MM.1S (cell line): ENCODE measurements at regions not wholly inside any gene's neighbourhood (a gene's known extent, or its start where the extent isn't known, plus 50 kb on each side); places are given as distances from the start of the nearest gene placed in this dataset.

Source experiments
- DNase-seq: peaks from one replicate; pipeline ENCODE4 v3.0.0-alpha.2; 2015
- H2AFZ ChIP-seq: fragments of 300-600 bp; sonication (generic); 2 replicates; pipeline ENCODE4 v1.6.0; 2016; ENCODE audit warnings: antibody characterized with exemption, low read length
- H3F3A ChIP-seq: fragments of 300-600 bp; sonication (generic); 2 replicates; pipeline ENCODE4 v1.6.1; 2016; ENCODE audit warnings: mild to moderate bottlenecking, antibody characterized with exemption, low read length, moderate library complexity, mixed read lengths; ENCODE audit not compliant: insufficient read depth
- H3K27ac ChIP-seq: fragments of 300-600 bp; sonication (generic); 2 replicates; pipeline ENCODE4 v1.5.1; 2016; ENCODE audit warnings: mild to moderate bottlenecking, low read length
- H3K27me3 ChIP-seq: fragments of 300-600 bp; sonication (generic); replicated peaks from 2 replicates; pipeline ENCODE4 v1.6.0; 2016; ENCODE audit warnings: low read length; ENCODE audit not compliant: insufficient read depth
- H3K36me3 ChIP-seq: fragments of 300-600 bp; sonication (generic); replicated peaks from 2 replicates; pipeline ENCODE4 v1.6.1; 2016; ENCODE audit warnings: mild to moderate bottlenecking, low read length, mixed read lengths; ENCODE audit not compliant: insufficient read depth
- H3K4me1 ChIP-seq: fragments of 300-600 bp; sonication (generic); 2 replicates; pipeline ENCODE4 v1.6.1; 2016; ENCODE audit warnings: low read length, mixed read lengths
- H3K4me2 ChIP-seq: fragments of 300-600 bp; sonication (generic); 2 replicates; pipeline ENCODE4 v1.6.0; 2016; ENCODE audit warnings: low read depth, low read length
- H3K4me3 ChIP-seq: fragments of 300-600 bp; sonication (generic); 2 replicates; pipeline ENCODE4 v1.5.1; 2016; ENCODE audit warnings: low read length, mixed read lengths
- H3K79me2 ChIP-seq: fragments of 300-600 bp; sonication (generic); 2 replicates; pipeline ENCODE4 v1.6.1; 2016; ENCODE audit warnings: mixed run types, low read length, mixed read lengths
- H3K9ac ChIP-seq: fragments of 300-600 bp; sonication (generic); 2 replicates; pipeline ENCODE4 v1.6.1; 2016; ENCODE audit warnings: low read length, mixed read lengths
- H3K9me2 ChIP-seq: fragments of 300-600 bp; sonication (generic); replicated peaks from 2 replicates; pipeline ENCODE4 v1.6.1; 2016; ENCODE audit warnings: mild to moderate bottlenecking, low read length, mixed read lengths; ENCODE audit not compliant: insufficient read depth
- H3K9me3 ChIP-seq: fragments of 300-600 bp; sonication (generic); replicated peaks from 2 replicates; pipeline ENCODE4 v1.6.1; 2016; ENCODE audit warnings: mild to moderate bottlenecking, low read length, mixed read lengths; ENCODE audit not compliant: insufficient read depth
- H4K20me1 ChIP-seq: fragments of 300-600 bp; sonication (generic); 2 replicates; pipeline ENCODE4 v1.6.1; 2016; ENCODE audit warnings: mild to moderate bottlenecking, low read length, moderate library complexity, mixed read lengths; ENCODE audit not compliant: insufficient read depth
- EZH2 ChIP-seq: fragments of 300-600 bp; sonication (generic); optimal IDR thresholded peaks from 2 replicates; pipeline ENCODE3; 2017; ENCODE audit warnings: low read depth, mild to moderate bottlenecking, antibody characterized with exemption, low read length, mixed read lengths
- EZH2phosphoT487 ChIP-seq: fragments of 300-600 bp; sonication (generic); IDR thresholded peaks from 2 replicates; pipeline ENCODE4 v1.6.1; 2018; ENCODE audit warnings: antibody characterized with exemption, low read length
- TF ChIP-seq, protein P1 (sequence below): fragments of 300-600 bp; sonication (generic); IDR thresholded peaks from 2 replicates; pipeline ENCODE4 v1.5.1; 2016; ENCODE audit warnings: antibody characterized with exemption, low read length, mixed read lengths

- Histone ChIP-seq H3K27me3 (no peaks in the 10 kb centered on the region), H3K4me3 (no peak overlapping the region), H3K9me2 (no peaks in the 10 kb centered on the region), H4K20me1 (no peaks in the 10 kb centered on the region), H3K9me3 (no peaks in the 10 kb centered on the region), H3F3A (no peaks in the 10 kb centered on the region), H3K4me2 (no peak overlapping the region), H2AFZ (no peak overlapping the region), H3K4me1 (no peaks in the 10 kb centered on the region), H3K79me2 (no peaks in the 10 kb centered on the region), H3K36me3 (no peaks in the 10 kb centered on the region), H3K9ac (no peak overlapping the region), H3K27ac (no peak overlapping the region)
- TF ChIP-seq EZH2: no peak
- TF ChIP-seq, protein P1, sequence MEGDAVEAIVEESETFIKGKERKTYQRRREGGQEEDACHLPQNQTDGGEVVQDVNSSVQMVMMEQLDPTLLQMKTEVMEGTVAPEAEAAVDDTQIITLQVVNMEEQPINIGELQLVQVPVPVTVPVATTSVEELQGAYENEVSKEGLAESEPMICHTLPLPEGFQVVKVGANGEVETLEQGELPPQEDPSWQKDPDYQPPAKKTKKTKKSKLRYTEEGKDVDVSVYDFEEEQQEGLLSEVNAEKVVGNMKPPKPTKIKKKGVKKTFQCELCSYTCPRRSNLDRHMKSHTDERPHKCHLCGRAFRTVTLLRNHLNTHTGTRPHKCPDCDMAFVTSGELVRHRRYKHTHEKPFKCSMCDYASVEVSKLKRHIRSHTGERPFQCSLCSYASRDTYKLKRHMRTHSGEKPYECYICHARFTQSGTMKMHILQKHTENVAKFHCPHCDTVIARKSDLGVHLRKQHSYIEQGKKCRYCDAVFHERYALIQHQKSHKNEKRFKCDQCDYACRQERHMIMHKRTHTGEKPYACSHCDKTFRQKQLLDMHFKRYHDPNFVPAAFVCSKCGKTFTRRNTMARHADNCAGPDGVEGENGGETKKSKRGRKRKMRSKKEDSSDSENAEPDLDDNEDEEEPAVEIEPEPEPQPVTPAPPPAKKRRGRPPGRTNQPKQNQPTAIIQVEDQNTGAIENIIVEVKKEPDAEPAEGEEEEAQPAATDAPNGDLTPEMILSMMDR: no peak
- TF ChIP-seq EZH2phosphoT487: no peak
- no peak for DNase-seq
Measured at GRCh38 chr2:12178289-12179080, 432.1 kb downstream of the LPIN1 start.

GRCh38 chr2:12180031-12180430 is 433.6 kb downstream of the LPIN1 start:
- TF ChIP-seq, protein P1: no peak
- no peak for TF ChIP-seq EZH2phosphoT487
- TF ChIP-seq EZH2: no peak
- Histone ChIP-seq H3K4me2 (no peak overlapping the region), H3K79me2 (no peaks in the 10 kb centered on the region), H4K20me1 (no peaks in the 10 kb centered on the region), H3K27me3 (no peaks in the 10 kb centered on the region), H3K9me2 (no peaks in the 10 kb centered on the region), H3F3A (no peaks in the 10 kb centered on the region), H3K9me3 (no peaks in the 10 kb centered on the region), H2AFZ (no peak overlapping the region), H3K27ac (no peak overlapping the region), H3K4me3 (no peak overlapping the region), H3K4me1 (no peaks in the 10 kb centered on the region), H3K36me3 (no peaks in the 10 kb centered on the region), H3K9ac (no peak overlapping the region)
- DNase-seq: no peak

GRCh38 chr2:12183032-12183645 is 436.7 kb downstream of the LPIN1 start:
- Histone ChIP-seq H3K27ac (no peak overlapping the region), H3K4me3 (no peak overlapping the region), H2AFZ (no peak overlapping the region), H4K20me1 (no peaks in the 10 kb centered on the region), H3F3A (no peaks in the 10 kb centered on the region), H3K4me2 (no peak overlapping the region), H3K36me3 (no peaks in the 10 kb centered on the region), H3K79me2 (no peaks in the 10 kb centered on the region), H3K4me1 (no peaks in the 10 kb centered on the region), H3K27me3 (no peaks in the 10 kb centered on the region), H3K9me2 (no peaks in the 10 kb centered on the region), H3K9ac (no peak overlapping the region), H3K9me3 (no peaks in the 10 kb centered on the region)
- no peak for DNase-seq
- no peak for TF ChIP-seq EZH2phosphoT487
- TF ChIP-seq, protein P1: no peak
- TF ChIP-seq EZH2: no peak
